Neural progenitor cell (in vitro differentiated cells): ENCODE measurements at regions not wholly inside any gene's neighbourhood (a gene's known extent, or its start where the extent isn't known, plus 50 kb on each side); places are given as distances from the start of the nearest gene placed in this dataset.

ENCODE experiments used
- DNase-seq: peaks from one replicate; pipeline ENCODE4 v3.0.0-alpha.2; 2016; ENCODE audit warnings: low spot score
- H2AFZ ChIP-seq: fragments of 200-600 bp; sonication (generic); replicated peaks from 2 replicates; pipeline ENCODE4 v1.6.1; 2016; ENCODE audit warnings: antibody characterized with exemption
- H3F3A ChIP-seq: fragments of 200-600 bp; sonication (generic); 2 replicates; pipeline ENCODE4 v1.6.1; 2016; ENCODE audit warnings: antibody characterized with exemption, low read depth
- H3K27ac ChIP-seq: fragments of 200-600 bp; sonication (generic); 2 replicates; pipeline ENCODE4 v1.5.1; 2016; ENCODE audit warnings: mild to moderate bottlenecking
- H3K27me3 ChIP-seq: fragments of 200-600 bp; sonication (generic); 2 replicates; pipeline ENCODE4 v1.6.1; 2016; ENCODE audit warnings: mild to moderate bottlenecking, moderate library complexity
- H3K36me3 ChIP-seq: fragments of 200-600 bp; sonication (generic); 2 replicates; pipeline ENCODE4 v1.5.1; 2016
- H3K4me1 ChIP-seq: fragments of 200-600 bp; sonication (generic); 2 replicates; pipeline ENCODE4 v1.6.1; 2016; ENCODE audit warnings: mixed run types
- H3K4me2 ChIP-seq: fragments of 200-600 bp; sonication (generic); 2 replicates; pipeline ENCODE4 v1.6.1; 2016
- H3K4me3 ChIP-seq: fragments of 200-600 bp; sonication (generic); 2 replicates; pipeline ENCODE4 v1.5.1; 2016
- H3K79me2 ChIP-seq: fragments of 200-600 bp; sonication (generic); 2 replicates; pipeline ENCODE4 v1.6.1; 2016; ENCODE audit warnings: low read depth
- H3K9ac ChIP-seq: fragments of 200-600 bp; sonication (generic); 2 replicates; pipeline ENCODE4 v1.6.1; 2016
- H3K9me3 ChIP-seq: fragments of 200-600 bp; sonication (generic); 2 replicates; pipeline ENCODE4 v1.5.1; 2016; ENCODE audit warnings: low read depth
- H4K20me1 ChIP-seq: fragments of 200-600 bp; sonication (generic); 2 replicates; pipeline ENCODE4 v1.6.1; 2016; ENCODE audit warnings: low read depth
- H3K27ac Mint-ChIP-seq: 3 replicates; pipeline ENCODE4 v1.8.0; 2021; ENCODE audit warnings: mixed read lengths
- H3K27me3 Mint-ChIP-seq: 2 replicates; pipeline ENCODE4 v1.8.0; 2022; ENCODE audit warnings: low read depth, mild to moderate bottlenecking, inconsistent platforms, moderate library complexity, mixed read lengths; ENCODE audit not compliant: insufficient read depth
- H3K36me3 Mint-ChIP-seq: 3 replicates; pipeline ENCODE4 v1.8.0; 2021; ENCODE audit warnings: mixed read lengths
- H3K4me1 Mint-ChIP-seq: 3 replicates; pipeline ENCODE4 v1.8.0; 2021; ENCODE audit warnings: mixed read lengths
- H3K4me3 Mint-ChIP-seq: 3 replicates; pipeline ENCODE4 v1.8.0; 2021; ENCODE audit warnings: mild to moderate bottlenecking, moderate library complexity, mixed read lengths
- H3K9me3 Mint-ChIP-seq: 3 replicates; pipeline ENCODE4 v1.8.0; 2020; ENCODE audit warnings: mixed read lengths
- CTCF ChIP-seq: fragments of 200-600 bp; sonication (generic); IDR thresholded peaks from 2 replicates; pipeline ENCODE4 v1.5.1; 2017; ENCODE audit warnings: antibody characterized with exemption, mild to moderate bottlenecking
- EZH2 ChIP-seq: fragments of 200-600 bp; sonication (generic); IDR thresholded peaks from 2 replicates; pipeline ENCODE4 v1.6.1; 2017; ENCODE audit warnings: antibody characterized with exemption, mild to moderate bottlenecking, moderate library complexity
- EZH2phosphoT487 ChIP-seq: fragments of 200-600 bp; sonication (generic); IDR thresholded peaks from 2 replicates; pipeline ENCODE4 v1.6.1; 2017; ENCODE audit warnings: antibody characterized with exemption

- H2AFZ ChIP-seq, result no peak overlapping the region
- DNase-seq, result no peak
- H3K27ac ChIP-seq, result no peak overlapping the region
- Mint-ChIP-seq H3K9me3 (peaks cover 13% of the 10 kb centered on the region), H3K27ac (no peak overlapping the region), H3K4me1 (peaks cover 3% of the 10 kb centered on the region), H3K36me3 (no peaks in the 10 kb centered on the region), H3K4me3 (no peak overlapping the region), H3K27me3 (peaks cover 7% of the 10 kb centered on the region)
- no peak overlapping the region for H3K9ac ChIP-seq
- no peaks in the 10 kb centered on the region for H3K4me1 ChIP-seq
- no peaks in the 10 kb centered on the region for H3K79me2 ChIP-seq
- no peaks in the 10 kb centered on the region for H3K9me3 ChIP-seq
- no peak for TF ChIP-seq EZH2
- no peak for TF ChIP-seq EZH2phosphoT487
- no peak for TF ChIP-seq CTCF
- H3K4me3 ChIP-seq, result no peak overlapping the region
- no peaks in the 10 kb centered on the region for H3F3A ChIP-seq
- H3K4me2 ChIP-seq, result no peak overlapping the region
- H4K20me1 ChIP-seq, result no peaks in the 10 kb centered on the region
- H3K36me3 ChIP-seq, result no peaks in the 10 kb centered on the region
- H3K27me3 ChIP-seq, result peaks cover 41% of the 10 kb centered on the region
Observed at GRCh38 chr2:238773472-238773871, 74.4 kb upstream of the TWIST2 start.

DNA sequence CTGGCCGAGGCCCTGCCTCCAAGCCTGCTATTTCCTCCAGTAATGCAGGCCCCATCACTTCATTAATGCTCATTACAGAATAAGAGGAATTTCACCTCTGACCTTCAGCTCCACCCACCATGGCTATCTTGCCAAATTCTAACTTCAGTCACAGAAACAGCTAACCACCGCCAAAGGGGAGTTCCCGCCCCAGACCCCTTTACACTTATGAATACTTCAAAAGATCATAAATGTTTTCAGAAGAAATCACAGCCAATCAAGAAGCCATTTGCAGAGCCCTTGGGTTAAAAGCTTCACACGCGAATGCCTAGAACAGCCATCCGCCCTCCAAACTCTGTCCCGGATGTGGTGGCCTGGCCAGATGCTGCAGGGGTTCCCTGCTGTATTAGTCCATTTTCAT, 73.8 kb upstream of the TWIST2 start:
- H3K9me3 Mint-ChIP-seq, result peaks cover 9% of the 10 kb centered on the region
- no peak for TF ChIP-seq EZH2phosphoT487
- no peak for TF ChIP-seq CTCF
- H3K36me3 Mint-ChIP-seq, result no peaks in the 10 kb centered on the region

GRCh38 chr2:238774980-238775509, 72.8 kb upstream of the TWIST2 start:
- DNase-seq, result no peak
- H2AFZ ChIP-seq, result no peak overlapping the region
- H3K27ac Mint-ChIP-seq, result no peak overlapping the region
- H3F3A ChIP-seq, result no peaks in the 10 kb centered on the region
- peaks cover 9% of the 10 kb centered on the region for H3K9me3 Mint-ChIP-seq
- H3K27me3 ChIP-seq, result peaks cover 25% of the 10 kb centered on the region
- no peak overlapping the region for H3K27ac ChIP-seq
- no peaks in the 10 kb centered on the region for H3K36me3 Mint-ChIP-seq
- H3K9ac ChIP-seq, result no peak overlapping the region
- H3K4me3 Mint-ChIP-seq, result no peak overlapping the region
- H3K4me3 ChIP-seq, result no peak overlapping the region
- peaks cover 7% of the 10 kb centered on the region for H3K27me3 Mint-ChIP-seq
- H4K20me1 ChIP-seq, result no peaks in the 10 kb centered on the region
- no peaks in the 10 kb centered on the region for H3K4me1 ChIP-seq
- no peaks in the 10 kb centered on the region for H3K79me2 ChIP-seq
- TF ChIP-seq EZH2, result no peak
- H3K36me3 ChIP-seq, result no peaks in the 10 kb centered on the region
- H3K4me2 ChIP-seq, result no peak overlapping the region
- H3K9me3 ChIP-seq, result no peaks in the 10 kb centered on the region
- peaks cover 3% of the 10 kb centered on the region for H3K4me1 Mint-ChIP-seq

More for the DNA sequence above, 73.8 kb upstream of the TWIST2 start:
- Mint-ChIP-seq H3K4me1 (peaks cover 3% of the 10 kb centered on the region), H3K4me3 (no peak overlapping the region), H3K27ac (no peak overlapping the region), H3K27me3 (peaks cover 7% of the 10 kb centered on the region)
- Histone ChIP-seq H3F3A (no peaks in the 10 kb centered on the region), H3K9me3 (no peaks in the 10 kb centered on the region), H3K9ac (no peak overlapping the region), H3K4me2 (no peak overlapping the region), H3K36me3 (no peaks in the 10 kb centered on the region), H3K4me3 (no peak overlapping the region), H3K27me3 (peaks cover 35% of the 10 kb centered on the region), H4K20me1 (no peaks in the 10 kb centered on the region), H3K79me2 (no peaks in the 10 kb centered on the region), H3K4me1 (no peaks in the 10 kb centered on the region), H3K27ac (no peak overlapping the region), H2AFZ (no peak overlapping the region)
- no peak for DNase-seq

- Histone ChIP-seq H3K4me3 (no peak overlapping the region), H3K36me3 (no peaks in the 10 kb centered on the region), H3K9ac (no peak overlapping the region), H3K9me3 (no peaks in the 10 kb centered on the region), H3K27me3 (peaks cover 20% of the 10 kb centered on the region), H3K4me1 (no peaks in the 10 kb centered on the region), H3F3A (no peaks in the 10 kb centered on the region), H3K27ac (no peak overlapping the region), H2AFZ (no peak overlapping the region), H3K79me2 (no peaks in the 10 kb centered on the region), H3K4me2 (no peak overlapping the region), H4K20me1 (no peaks in the 10 kb centered on the region)
- DNase-seq, result no peak
- peaks cover 9% of the 10 kb centered on the region for H3K9me3 Mint-ChIP-seq
- H3K36me3 Mint-ChIP-seq, result no peaks in the 10 kb centered on the region
- peaks cover 7% of the 10 kb centered on the region for H3K27me3 Mint-ChIP-seq
- H3K4me1 Mint-ChIP-seq, result peaks cover 3% of the 10 kb centered on the region
- H3K4me3 Mint-ChIP-seq, result no peak overlapping the region
- TF ChIP-seq EZH2 (no peak), EZH2phosphoT487 (no peak), CTCF (no peak)
- no peak overlapping the region for H3K27ac Mint-ChIP-seq
Observed at GRCh38 chr2:238775591-238775990, 72.3 kb upstream of the TWIST2 start.
